ENCODE measurements at regions not wholly inside any gene's neighbourhood (a gene's known extent, or its start where the extent isn't known, plus 50 kb on each side); places are given as distances from the start of the nearest gene placed in this dataset.

- TF ChIP-seq EZH2 (IDR thresholded peaks at IDR 0.05; ENCODE audit: low read length, unreplicated experiment) (no peak), EZH2phosphoT487 (IDR thresholded peaks at IDR 0.05; ENCODE audit: borderline replicate concordance, low read length) (no peak), CTCF (conservative IDR thresholded peaks at IDR 0.05; ENCODE audit: low read depth, low read length) (no peak)
- H3K9me2 ChIP-seq (replicated peaks; ENCODE audit: low read length) = no peaks in the 10 kb centered on the region
- no peaks in the 10 kb centered on the region for H4K20me1 ChIP-seq (ENCODE audit: low read length)
- ATAC-seq = no peak
- H3K27me3 ChIP-seq (ENCODE audit: low read length) = no peaks in the 10 kb centered on the region
- H3K9me3 ChIP-seq (ENCODE audit: low read length) = no peaks in the 10 kb centered on the region
- H3K4me3 ChIP-seq (ENCODE audit: low read length) = no peak overlapping the region
- 0 out of 2 replicates have a peak, but pooled peaks cover 6% of the 10 kb centered on the region for H3K4me1 ChIP-seq (ENCODE audit: insufficient read depth, low read length)
- DNase-seq = no peak
- no peaks in the 10 kb centered on the region for H3K79me2 ChIP-seq (ENCODE audit: low read length)
- no TSS peak for BruUV-seq (replicated peaks)
- no peak overlapping the region for H3K4me2 ChIP-seq (ENCODE audit: low read length)
- no peak overlapping the region for H2AFZ ChIP-seq (ENCODE audit: low read length)
- H3K9ac ChIP-seq (ENCODE audit: low read length) = no peak overlapping the region
- H3K27ac ChIP-seq (ENCODE audit: low read length) = no peak overlapping the region
- intact Hi-C loops (cut with micrococcal nuclease) = no loop called here
- H3F3A ChIP-seq (ENCODE audit: low read length, unreplicated experiment) = no peaks in the 10 kb centered on the region
- POLR2A ChIA-PET (ENCODE audit: unreplicated experiment) = no interaction called here
- CTCF ChIA-PET = no interaction called here
- no peaks in the 10 kb centered on the region for H3K36me3 ChIP-seq (ENCODE audit: low read depth, low read length)
Measured at GRCh38 chr2:144151405-144151804, 368.5 kb downstream of the ZEB2 start.

GRCh38 chr2:144147356-144147755 lies 372.6 kb downstream of the ZEB2 start:
- H3K9me3 ChIP-seq (ENCODE audit: low read length) = no peaks in the 10 kb centered on the region
- ATAC-seq (no peak), DNase-seq (no peak)
- no peak overlapping the region for H2AFZ ChIP-seq (ENCODE audit: low read length)
- ChIA-PET CTCF (no interaction called here), POLR2A (ENCODE audit: unreplicated experiment) (no interaction called here)
- H3K9ac ChIP-seq (ENCODE audit: low read length) = no peak overlapping the region
- no peaks in the 10 kb centered on the region for H3K36me3 ChIP-seq (ENCODE audit: low read depth, low read length)
- no peaks in the 10 kb centered on the region for H3K4me1 ChIP-seq (ENCODE audit: insufficient read depth, low read length)
- H3K4me3 ChIP-seq (ENCODE audit: low read length) = no peak overlapping the region
- intact Hi-C loops (cut with micrococcal nuclease) = no loop called here
- no TSS peak for BruUV-seq (replicated peaks)
- no peak for TF ChIP-seq EZH2phosphoT487 (IDR thresholded peaks at IDR 0.05; ENCODE audit: borderline replicate concordance, low read length)
- TF ChIP-seq CTCF (conservative IDR thresholded peaks at IDR 0.05; ENCODE audit: low read depth, low read length) = no peak
- no peak for TF ChIP-seq EZH2 (IDR thresholded peaks at IDR 0.05; ENCODE audit: low read length, unreplicated experiment)
- H3K9me2 ChIP-seq (replicated peaks; ENCODE audit: low read length) = no peaks in the 10 kb centered on the region
- no peaks in the 10 kb centered on the region for H4K20me1 ChIP-seq (ENCODE audit: low read length)
- H3K79me2 ChIP-seq (ENCODE audit: low read length) = no peaks in the 10 kb centered on the region
- no peak overlapping the region for H3K4me2 ChIP-seq (ENCODE audit: low read length)
- no peaks in the 10 kb centered on the region for H3F3A ChIP-seq (ENCODE audit: low read length, unreplicated experiment)
- no peak overlapping the region for H3K27ac ChIP-seq (ENCODE audit: low read length)
- no peaks in the 10 kb centered on the region for H3K27me3 ChIP-seq (ENCODE audit: low read length)

GRCh38 chr2:144146876-144147275 lies 373.0 kb downstream of the ZEB2 start:
- Histone ChIP-seq H3K9me3 (ENCODE audit: low read length) (no peaks in the 10 kb centered on the region), H3K9me2 (replicated peaks; ENCODE audit: low read length) (no peaks in the 10 kb centered on the region), H3K27me3 (ENCODE audit: low read length) (no peaks in the 10 kb centered on the region), H3K9ac (ENCODE audit: low read length) (no peak overlapping the region), H3K4me2 (ENCODE audit: low read length) (no peak overlapping the region), H3F3A (ENCODE audit: low read length, unreplicated experiment) (no peaks in the 10 kb centered on the region), H2AFZ (ENCODE audit: low read length) (no peak overlapping the region), H3K79me2 (ENCODE audit: low read length) (no peaks in the 10 kb centered on the region), H3K27ac (ENCODE audit: low read length) (no peak overlapping the region), H4K20me1 (ENCODE audit: low read length) (no peaks in the 10 kb centered on the region), H3K36me3 (ENCODE audit: low read depth, low read length) (no peaks in the 10 kb centered on the region), H3K4me1 (ENCODE audit: insufficient read depth, low read length) (no peaks in the 10 kb centered on the region), H3K4me3 (ENCODE audit: low read length) (no peak overlapping the region)
- DNase-seq (no peak), ATAC-seq (no peak)
- ChIA-PET CTCF (no interaction called here), POLR2A (ENCODE audit: unreplicated experiment) (no interaction called here)
- no peak for TF ChIP-seq EZH2phosphoT487 (IDR thresholded peaks at IDR 0.05; ENCODE audit: borderline replicate concordance, low read length)
- no peak for TF ChIP-seq CTCF (conservative IDR thresholded peaks at IDR 0.05; ENCODE audit: low read depth, low read length)
- no peak for TF ChIP-seq EZH2 (IDR thresholded peaks at IDR 0.05; ENCODE audit: low read length, unreplicated experiment)
- intact Hi-C loops (cut with micrococcal nuclease) = no loop called here
- BruUV-seq (replicated peaks) = no TSS peak

Measured in PC-3 (cell line).